H7 (cell line): ENCODE measurements at regions not wholly inside any gene's neighbourhood (a gene's known extent, or its start where the extent isn't known, plus 50 kb on each side); places are given as distances from the start of the nearest gene placed in this dataset.

Experiments used
- DNase-seq: peaks from one replicate; pipeline ENCODE4 v3.0.0; 2012
- H3K27me3 ChIP-seq: 2 replicates; pipeline ENCODE4 v1.6.0; 2011; ENCODE audit warnings: mild to moderate bottlenecking, low read length; ENCODE audit not compliant: control insufficient read depth, insufficient read depth
- H3K36me3 ChIP-seq: replicated peaks from 2 replicates; pipeline ENCODE4 v1.5.1; 2011; ENCODE audit warnings: low read length; ENCODE audit not compliant: control insufficient read depth, insufficient read depth
- H3K4me3 ChIP-seq: 2 replicates; pipeline ENCODE4 v1.5.1; 2011; ENCODE audit warnings: low read depth, mild to moderate bottlenecking, control low read depth, low read length, moderate library complexity; ENCODE audit not compliant: insufficient read depth

GRCh38 chr2:176493226-176493825, 224.1 kb downstream of the MTX2 start:
- DNase-seq, result no peak
- Histone ChIP-seq H3K27me3 (peaks cover 2% of the 10 kb centered on the region; the same call in 1 of the 2 replicates), H3K4me3 (no peak overlapping the region), H3K36me3 (no peaks in the 10 kb centered on the region)

DNA sequence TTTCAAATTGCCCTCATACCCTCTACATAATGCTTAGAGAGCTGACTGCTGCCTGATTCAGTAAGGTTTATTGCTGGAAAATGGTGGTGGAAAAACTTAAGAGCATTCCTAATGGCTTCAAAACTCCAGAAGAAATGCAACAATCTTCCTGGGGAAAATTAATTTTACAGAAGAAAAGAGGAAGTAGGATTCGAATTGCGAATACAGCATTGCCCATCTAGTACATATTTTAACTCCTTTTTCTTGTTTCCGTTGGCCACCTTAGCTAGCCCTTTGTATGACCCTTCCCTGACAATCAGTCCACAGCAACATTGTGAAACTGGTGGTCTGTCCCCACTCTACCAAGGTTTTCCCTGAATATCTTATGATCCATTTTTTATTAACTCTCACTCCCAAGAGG, 224.7 kb downstream of the MTX2 start:
- H3K27me3 ChIP-seq, result peaks cover 2% of the 10 kb centered on the region; the same call in 1 of the 2 replicates
- H3K4me3 ChIP-seq, result no peak overlapping the region
- no peak for DNase-seq
- H3K36me3 ChIP-seq, result no peaks in the 10 kb centered on the region

GRCh38 chr2:176494949-176495353, 225.7 kb downstream of the MTX2 start:
- no peaks in the 10 kb centered on the region for H3K36me3 ChIP-seq
- H3K4me3 ChIP-seq, result no peak overlapping the region
- H3K27me3 ChIP-seq, result peaks cover under 1% of the 10 kb centered on the region; the same call in 1 of the 2 replicates
- DNase-seq, result no peak

DNA sequence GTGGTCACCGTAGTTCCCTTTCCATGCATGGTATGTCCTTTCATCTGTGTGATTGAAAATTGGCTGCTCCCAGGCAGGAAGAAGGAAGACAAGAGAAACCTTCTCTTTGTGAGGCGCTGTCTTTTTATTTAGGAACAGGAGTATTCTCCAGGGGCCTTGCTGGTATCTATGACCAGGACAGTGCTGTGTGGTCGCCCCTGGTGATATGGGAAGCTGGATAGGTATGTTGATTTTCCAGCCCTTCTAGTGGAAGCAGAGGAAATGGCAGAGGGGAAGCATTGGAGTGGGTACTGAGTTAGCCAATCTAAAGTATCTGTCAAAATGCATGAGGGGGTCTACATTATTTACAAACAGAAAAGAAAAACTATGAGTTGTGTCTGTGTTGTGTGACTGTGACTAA, 226.6 kb downstream of the MTX2 start:
- Histone ChIP-seq H3K36me3 (no peaks in the 10 kb centered on the region), H3K27me3 (no peaks in the 10 kb centered on the region; the same call in 1 of the 2 replicates), H3K4me3 (no peak overlapping the region)
- DNase-seq, result no peak

DNA sequence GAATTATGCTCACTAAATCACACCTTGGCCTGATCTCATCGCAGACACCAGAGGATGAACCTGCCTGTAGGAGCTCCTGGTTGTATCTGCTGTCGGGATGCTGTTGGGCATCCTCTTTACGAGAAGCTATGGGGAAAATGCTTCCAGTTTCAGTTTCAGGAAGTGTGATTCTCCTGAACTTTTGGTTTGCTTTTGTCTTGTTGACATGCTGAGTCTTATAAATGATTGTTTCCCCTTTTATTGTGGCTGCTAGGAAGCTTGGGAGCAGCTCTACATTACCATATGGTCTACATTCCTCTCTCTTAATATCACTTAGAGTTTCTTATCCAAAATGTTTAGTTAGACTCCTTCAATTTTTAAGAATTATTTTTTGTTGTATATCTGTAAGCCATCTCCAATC, 227.5 kb downstream of the MTX2 start:
- no peak overlapping the region for H3K4me3 ChIP-seq
- DNase-seq, result no peak
- H3K27me3 ChIP-seq, result no peaks in the 10 kb centered on the region
- no peaks in the 10 kb centered on the region for H3K36me3 ChIP-seq

DNA sequence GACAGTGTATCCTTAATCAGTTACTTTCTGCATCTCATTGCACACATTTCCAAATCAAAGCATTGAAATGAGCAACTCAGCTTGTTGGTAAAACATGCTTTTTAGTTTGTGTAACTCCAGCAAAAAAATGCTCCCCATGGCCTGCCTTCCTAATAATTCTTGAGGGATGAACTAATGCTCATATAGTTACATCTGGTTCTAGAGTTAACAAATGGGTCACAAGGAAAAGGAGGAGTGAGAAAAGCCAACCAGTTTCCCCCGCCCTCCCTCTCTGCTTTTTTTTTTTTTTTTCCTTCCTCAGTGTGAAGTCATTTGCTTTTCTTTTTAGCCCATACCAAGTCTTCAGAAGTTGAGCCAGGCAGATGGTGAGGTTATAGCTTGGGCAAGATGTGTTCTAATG, 231.7 kb downstream of the MTX2 start:
- DNase-seq, result no peak
- no peaks in the 10 kb centered on the region for H3K27me3 ChIP-seq
- H3K4me3 ChIP-seq, result no peak overlapping the region
- no peaks in the 10 kb centered on the region for H3K36me3 ChIP-seq

- DNase-seq, result no peak
- Histone ChIP-seq H3K27me3 (no peaks in the 10 kb centered on the region), H3K4me3 (no peak overlapping the region), H3K36me3 (no peaks in the 10 kb centered on the region)
Measured at GRCh38 chr2:176501617-176502016, 232.4 kb downstream of the MTX2 start.

- no peak overlapping the region for H3K4me3 ChIP-seq
- no peaks in the 10 kb centered on the region for H3K27me3 ChIP-seq
- no peak for DNase-seq
Measured at GRCh38 chr2:176502619-176503018, 233.4 kb downstream of the MTX2 start.

GRCh38 chr2:176503776-176504175, 234.5 kb downstream of the MTX2 start:
- H3K4me3 ChIP-seq, result no peak overlapping the region
- H3K36me3 ChIP-seq, result no peaks in the 10 kb centered on the region
- no peak for DNase-seq
- no peaks in the 10 kb centered on the region for H3K27me3 ChIP-seq

More at GRCh38 chr2:176502619-176503018, 233.4 kb downstream of the MTX2 start:
- no peaks in the 10 kb centered on the region for H3K36me3 ChIP-seq

- Histone ChIP-seq H3K4me3 (no peak overlapping the region), H3K27me3 (no peaks in the 10 kb centered on the region), H3K36me3 (no peaks in the 10 kb centered on the region)
- no peak for DNase-seq
Measured at GRCh38 chr2:176504440-176504839, 235.2 kb downstream of the MTX2 start.

DNA sequence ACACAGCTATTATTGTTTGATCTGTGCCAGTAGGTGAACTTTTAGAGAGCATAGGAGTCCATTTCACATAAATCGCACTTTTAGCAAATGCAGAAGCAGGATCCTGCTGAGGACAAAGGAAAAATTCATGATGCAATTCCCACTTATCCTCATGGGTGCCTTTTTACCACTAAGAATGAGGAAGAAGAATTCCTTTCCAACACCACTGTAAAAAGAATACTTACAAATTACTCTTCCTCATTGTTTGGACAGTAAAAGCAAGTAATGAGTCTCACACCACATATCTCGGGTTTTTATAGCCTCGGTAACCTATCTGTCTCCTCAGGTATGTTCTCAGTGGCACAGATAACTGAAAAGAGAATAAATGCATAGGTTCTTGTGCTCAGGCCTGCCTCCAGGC, 238.5 kb downstream of the MTX2 start:
- no peaks in the 10 kb centered on the region for H3K36me3 ChIP-seq
- no peaks in the 10 kb centered on the region for H3K27me3 ChIP-seq
- H3K4me3 ChIP-seq, result no peak overlapping the region
- no peak for DNase-seq

- no peaks in the 10 kb centered on the region for H3K36me3 ChIP-seq
- no peaks in the 10 kb centered on the region for H3K27me3 ChIP-seq
- no peak overlapping the region for H3K4me3 ChIP-seq
- no peak for DNase-seq
Measured at GRCh38 chr2:176508374-176508773, 239.1 kb downstream of the MTX2 start.

DNA sequence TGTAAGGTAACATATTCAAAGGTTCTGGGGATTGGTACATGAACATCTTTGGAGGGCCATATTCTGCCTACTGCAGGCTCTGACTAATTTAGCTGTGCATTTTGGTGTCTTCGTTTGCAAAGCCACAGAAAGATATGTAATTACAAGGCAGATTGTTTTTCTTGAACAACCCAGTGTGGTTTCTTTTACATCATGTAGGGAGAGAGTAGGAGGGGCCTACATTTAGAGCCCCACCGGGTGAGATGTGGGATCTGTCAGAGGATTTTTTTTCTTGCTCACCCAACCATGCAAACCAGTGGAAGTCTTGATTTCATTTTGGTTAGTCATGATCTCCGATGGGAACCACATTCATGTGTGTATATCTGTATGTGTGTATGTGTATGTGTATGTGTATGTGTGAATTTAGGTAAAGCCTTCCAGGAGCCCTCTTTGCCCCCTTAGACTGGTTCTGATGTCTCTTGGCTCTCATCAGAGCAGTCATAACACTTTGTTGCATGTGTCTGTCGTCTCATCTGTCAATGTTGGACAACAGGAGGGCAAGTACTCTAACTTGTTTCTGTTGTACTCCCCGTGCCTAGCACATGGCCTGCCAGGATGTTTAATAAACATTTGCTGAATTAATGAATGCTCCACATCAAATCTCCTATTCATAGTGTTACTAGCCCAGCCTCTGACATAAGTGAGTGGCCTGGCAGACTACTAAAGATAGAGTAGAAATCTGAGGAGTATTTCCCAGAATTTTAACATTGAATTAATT, 239.9 kb downstream of the MTX2 start:
- no peak for DNase-seq
- Histone ChIP-seq H3K27me3 (no peaks in the 10 kb centered on the region), H3K36me3 (no peaks in the 10 kb centered on the region), H3K4me3 (no peak overlapping the region)

- Histone ChIP-seq H3K36me3 (no peaks in the 10 kb centered on the region), H3K4me3 (no peak overlapping the region), H3K27me3 (peaks cover 24% of the 10 kb centered on the region)
- no peak for DNase-seq
Measured at GRCh38 chr2:176514276-176514675, 245.0 kb downstream of the MTX2 start.

- Histone ChIP-seq H3K4me3 (no peak overlapping the region), H3K27me3 (peaks cover 29% of the 10 kb centered on the region), H3K36me3 (no peaks in the 10 kb centered on the region)
- DNase-seq, result no peak
Measured at GRCh38 chr2:176514805-176515500, 245.7 kb downstream of the MTX2 start.
